ENCODE measurements at regions not wholly inside any gene's neighbourhood (a gene's known extent, or its start where the extent isn't known, plus 50 kb on each side); places are given as distances from the start of the nearest gene placed in this dataset.

DNA sequence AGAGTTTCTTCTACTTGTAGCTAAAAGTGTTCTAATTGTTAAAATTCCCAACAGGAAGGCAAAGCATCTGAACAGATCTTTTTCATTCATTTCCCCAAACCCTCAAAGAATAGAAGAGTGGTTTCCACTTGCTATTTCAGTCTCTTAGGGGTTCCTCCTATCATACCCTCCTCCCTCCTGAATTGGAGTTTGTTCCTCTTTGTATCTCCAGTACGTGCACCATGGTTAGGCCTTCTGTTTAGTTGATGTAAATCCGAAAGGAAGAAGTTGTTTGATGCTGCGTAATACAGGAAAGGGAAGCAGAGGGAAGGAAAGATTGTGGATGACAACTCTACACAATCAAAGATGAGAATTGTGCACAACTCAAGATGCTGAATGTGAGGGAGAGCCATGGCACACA, 303.6 kb downstream of the PIK3R1 start:
- H3K4me2 ChIP-seq (ENCODE audit: low read depth, low read length), result no peak overlapping the region
- TF ChIP-seq ZNF44 (CRISPR knock-in tag; IDR thresholded peaks at IDR 0.05) (no peak), IRX3 (CRISPR knock-in tag; IDR thresholded peaks at IDR 0.05; ENCODE audit: borderline replicate concordance, low read depth) (no peak), ZNF3 (CRISPR knock-in tag; IDR thresholded peaks at IDR 0.05) (no peak), TCF7 (IDR thresholded peaks at IDR 0.05; ENCODE audit: low read depth) (no peak), CC2D1A (CRISPR knock-in tag; IDR thresholded peaks at IDR 0.05) (no peak), ZNF33B (CRISPR knock-in tag; IDR thresholded peaks at IDR 0.05) (no peak), NPAS2 (CRISPR knock-in tag; IDR thresholded peaks at IDR 0.05; ENCODE audit: borderline replicate concordance) (no peak), GATA4 (IDR thresholded peaks at IDR 0.05; ENCODE audit: borderline replicate concordance, low read depth) (no peak), PAF1 (CRISPR knock-in tag; IDR thresholded peaks at IDR 0.05) (no peak), AGO1 (IDR thresholded peaks at IDR 0.05; ENCODE audit: low read depth, low read length, poor library complexity, severe bottlenecking) (no peak), ARHGAP35 (CRISPR knock-in tag; IDR thresholded peaks at IDR 0.05; ENCODE audit: borderline replicate concordance) (no peak), HNRNPLL (IDR thresholded peaks at IDR 0.05; ENCODE audit: low read depth, low read length, poor library complexity, severe bottlenecking) (no peak)
- TF ChIP-seq, protein P1, sequence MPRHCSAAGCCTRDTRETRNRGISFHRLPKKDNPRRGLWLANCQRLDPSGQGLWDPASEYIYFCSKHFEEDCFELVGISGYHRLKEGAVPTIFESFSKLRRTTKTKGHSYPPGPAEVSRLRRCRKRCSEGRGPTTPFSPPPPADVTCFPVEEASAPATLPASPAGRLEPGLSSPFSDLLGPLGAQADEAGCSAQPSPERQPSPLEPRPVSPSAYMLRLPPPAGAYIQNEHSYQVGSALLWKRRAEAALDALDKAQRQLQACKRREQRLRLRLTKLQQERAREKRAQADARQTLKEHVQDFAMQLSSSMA (CRISPR knock-in tag; IDR thresholded peaks at IDR 0.05), result no peak
- WGBS (ENCODE audit: low lambda C conversion rate), result 36% methylated on average over 3 of the region's 3 CpGs
- no peaks in the 10 kb centered on the region for H3K79me2 ChIP-seq (ENCODE audit: insufficient read depth, low read length)
- no peaks in the 10 kb centered on the region; a peak in 1 of 5 replicates for H3K27me3 ChIP-seq (ENCODE audit: control insufficient read depth in 1 of 2, insufficient read depth in 2 of 2, low read length in 2 of 2)
- H2AFZ ChIP-seq (ENCODE audit: low read length), result no peak overlapping the region
- ATAC-seq (no peak), DNase-seq (ENCODE audit: low spot score) (no peak), FAIRE-seq (no peak)
- H3K36me3 ChIP-seq (replicated peaks in 1 of 2; ENCODE audit: control insufficient read depth in 1 of 2, insufficient read depth in 2 of 2, low read length in 2 of 2), result no peaks in the 10 kb centered on the region
- no TSS peak for BruUV-seq (replicated peaks)
- no peaks in the 10 kb centered on the region for H3K4me1 ChIP-seq (ENCODE audit: insufficient read depth, low read length)
- H3K9ac ChIP-seq (ENCODE audit: insufficient read depth, low read depth, low read length), result no peak overlapping the region
- no peaks in the 10 kb centered on the region for H4K20me1 ChIP-seq (ENCODE audit: insufficient read depth, low read length)
- no peak overlapping the region for H3K27ac ChIP-seq (ENCODE audit: extremely low read length, insufficient read depth, low read length)
- intact Hi-C loops (cut with micrococcal nuclease; ENCODE audit: unreplicated experiment) (no loop called here), in situ Hi-C loops (cut with HindIII; ENCODE audit: extremely low pct_ligation_motif_present, low pct_unique_long_range_greater_than_20kb) (no loop called here)
- H3K4me3 ChIP-seq (replicated peaks in 1 of 3; ENCODE audit: insufficient read depth in 1 of 3, low read depth in 2 of 3, low read length in 3 of 3), result no peak overlapping the region
- H3K9me3 ChIP-seq (ENCODE audit: low read length), result no peaks in the 10 kb centered on the region
- ChIA-PET POLR2A (no interaction called here), CTCF (ENCODE audit: low intra/inter-chr PET ratio, low total read pairs) (no interaction called here)

Measured in HepG2 (cell line).